SH-SY5Y (cell line): ENCODE measurements at regions not wholly inside any gene's neighbourhood (a gene's known extent, or its start where the extent isn't known, plus 50 kb on each side); places are given as distances from the start of the nearest gene placed in this dataset.

ENCODE experiments used
- GATA2 ChIP-seq: IDR thresholded peaks from 2 replicates; pipeline ENCODE4 v1.6.1; 2011; ENCODE audit warnings: mild to moderate bottlenecking, low read depth, low read length
- GATA3 ChIP-seq: IDR thresholded peaks from 2 replicates; pipeline ENCODE4 v1.6.1; 2011; ENCODE audit warnings: low read depth, mild to moderate bottlenecking, low read length, moderate library complexity

DNA sequence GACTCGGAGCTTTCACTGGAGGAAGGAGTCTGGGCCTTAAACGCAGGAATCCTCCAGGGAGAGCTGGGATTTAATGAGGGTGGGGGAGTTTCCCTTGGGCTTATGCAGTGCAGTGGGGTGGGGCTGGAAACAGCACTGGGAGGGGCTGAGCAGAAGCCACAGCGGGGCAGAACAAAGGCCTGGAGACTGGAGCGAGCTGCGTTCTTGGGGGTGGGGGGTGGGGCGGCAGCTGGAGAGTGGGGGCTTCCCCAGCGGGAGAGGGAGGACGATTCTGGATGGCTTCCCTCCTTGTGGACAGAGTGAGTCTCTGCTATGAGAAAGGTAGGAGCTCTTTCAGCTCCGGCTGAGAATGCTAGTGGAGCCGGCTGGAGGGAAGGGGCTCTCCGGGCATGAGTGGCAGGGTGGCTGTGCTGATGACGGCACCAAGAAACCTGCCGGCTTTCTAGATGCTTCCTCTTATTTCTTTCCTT, 406.0 kb downstream of the SEC14L1 start:
- TF ChIP-seq GATA2 (no peak), GATA3 (no peak)
